Suppressor macrophage treated with lipopolysaccharide for 4 hours (primary cell): ENCODE measurements at regions not wholly inside any gene's neighbourhood (a gene's known extent, or its start where the extent isn't known, plus 50 kb on each side); places are given as distances from the start of the nearest gene placed in this dataset.

ENCODE experiments used
- DNase-seq: peaks from one replicate; pipeline ENCODE4 v3.0.0-alpha.2; 2020

DNA sequence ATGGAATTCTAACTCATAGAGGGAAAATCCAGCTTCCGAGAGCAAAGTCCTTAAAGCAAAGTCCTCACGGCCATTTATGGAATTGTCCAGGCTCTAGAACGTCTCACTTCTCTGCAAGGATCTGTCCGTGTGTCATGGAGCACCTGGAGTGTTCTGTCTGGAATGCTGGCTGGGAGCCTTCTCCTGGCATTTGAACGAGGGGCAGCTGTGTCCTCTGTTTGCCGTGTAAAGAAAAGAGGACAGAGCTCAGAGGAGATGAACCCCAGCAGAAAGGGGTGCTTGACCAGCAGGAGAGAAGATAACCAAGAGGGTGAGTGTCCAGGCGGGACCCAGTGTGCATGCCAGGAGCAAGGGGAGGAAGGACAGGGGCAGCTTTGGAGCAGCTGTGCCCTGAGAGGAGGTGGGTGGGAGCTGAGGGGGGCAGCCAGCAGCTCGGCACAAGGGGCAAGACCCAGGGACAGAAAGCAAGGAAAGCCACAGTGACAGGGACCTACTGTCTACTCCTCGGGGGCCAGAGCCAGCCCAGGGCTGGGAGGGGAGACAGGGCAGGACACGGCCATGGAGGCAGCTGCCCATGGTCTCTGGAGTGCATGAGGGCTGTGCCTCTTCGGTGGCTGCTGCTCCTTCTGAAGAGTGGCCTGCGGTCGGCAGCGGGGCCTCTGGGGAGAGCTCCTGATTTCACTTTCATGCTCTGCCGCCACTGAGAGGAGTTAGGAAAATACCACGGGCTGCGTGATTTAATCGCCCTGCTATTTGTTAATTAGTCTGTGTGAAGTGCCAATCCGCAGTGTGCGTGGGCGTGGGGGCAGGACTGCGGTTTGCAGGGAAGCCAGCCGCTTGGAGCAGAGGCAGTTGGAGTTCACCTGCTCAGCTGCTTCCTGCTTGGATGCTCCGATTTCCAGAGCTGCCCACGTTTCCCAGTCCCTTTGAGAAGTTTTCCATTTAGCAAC lies 149.3 kb upstream of the SHH start:
- no peak for DNase-seq

DNA sequence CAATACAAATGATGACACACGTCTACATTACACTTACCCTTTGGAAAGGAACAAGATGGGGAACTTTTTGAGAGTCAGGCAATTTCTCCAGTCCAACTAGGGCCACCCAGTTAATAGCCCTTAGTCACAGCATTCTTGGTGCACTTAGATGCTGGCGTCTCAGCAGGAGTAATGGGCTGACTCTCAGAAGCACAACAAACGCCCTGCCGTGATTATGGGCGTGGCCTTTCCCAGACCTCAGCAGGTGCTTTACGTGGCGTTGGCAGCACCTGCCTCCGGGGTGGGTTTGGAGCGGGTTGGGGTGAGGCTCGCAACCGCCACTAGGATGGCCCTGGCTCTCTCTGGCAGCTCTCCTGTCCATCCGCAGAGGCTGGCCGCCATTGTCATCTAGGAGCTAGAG lies 147.6 kb upstream of the SHH start:
- DNase-seq = no peak

DNA sequence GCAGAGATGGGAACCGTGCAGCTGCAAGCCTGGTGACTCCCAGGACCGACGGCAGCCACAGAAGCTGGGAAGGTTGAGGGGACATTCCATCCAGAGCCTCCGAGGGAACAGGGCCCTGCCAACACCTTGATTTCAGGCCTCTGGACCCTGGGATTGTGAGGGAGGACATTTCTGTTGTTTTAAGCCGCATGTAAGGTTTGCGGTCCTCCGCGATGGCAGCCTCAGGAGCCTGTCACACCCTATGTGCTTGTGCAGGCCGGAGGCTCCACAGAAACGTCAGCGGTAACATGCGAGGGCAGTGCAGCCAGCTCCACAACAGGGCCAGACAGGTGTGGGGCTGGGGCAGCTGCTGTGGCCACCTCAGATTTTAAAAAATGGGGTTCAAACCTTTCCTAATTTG lies 144.7 kb upstream of the SHH start:
- DNase-seq = no peak

DNA sequence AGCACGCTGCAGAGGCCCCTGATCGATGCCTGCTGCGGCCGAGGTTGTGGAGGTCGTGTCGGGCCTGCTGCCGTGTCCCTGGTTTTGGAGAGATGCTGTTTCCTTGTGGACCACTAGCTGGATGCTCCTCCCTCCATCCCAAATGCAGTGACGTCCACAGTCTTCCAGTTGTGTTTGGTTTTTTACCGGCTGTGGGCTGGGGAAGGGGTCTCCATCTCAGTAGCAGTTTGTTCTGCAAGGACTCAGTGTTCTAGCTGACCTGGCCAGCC lies 143.0 kb upstream of the SHH start:
- DNase-seq = no peak

DNA sequence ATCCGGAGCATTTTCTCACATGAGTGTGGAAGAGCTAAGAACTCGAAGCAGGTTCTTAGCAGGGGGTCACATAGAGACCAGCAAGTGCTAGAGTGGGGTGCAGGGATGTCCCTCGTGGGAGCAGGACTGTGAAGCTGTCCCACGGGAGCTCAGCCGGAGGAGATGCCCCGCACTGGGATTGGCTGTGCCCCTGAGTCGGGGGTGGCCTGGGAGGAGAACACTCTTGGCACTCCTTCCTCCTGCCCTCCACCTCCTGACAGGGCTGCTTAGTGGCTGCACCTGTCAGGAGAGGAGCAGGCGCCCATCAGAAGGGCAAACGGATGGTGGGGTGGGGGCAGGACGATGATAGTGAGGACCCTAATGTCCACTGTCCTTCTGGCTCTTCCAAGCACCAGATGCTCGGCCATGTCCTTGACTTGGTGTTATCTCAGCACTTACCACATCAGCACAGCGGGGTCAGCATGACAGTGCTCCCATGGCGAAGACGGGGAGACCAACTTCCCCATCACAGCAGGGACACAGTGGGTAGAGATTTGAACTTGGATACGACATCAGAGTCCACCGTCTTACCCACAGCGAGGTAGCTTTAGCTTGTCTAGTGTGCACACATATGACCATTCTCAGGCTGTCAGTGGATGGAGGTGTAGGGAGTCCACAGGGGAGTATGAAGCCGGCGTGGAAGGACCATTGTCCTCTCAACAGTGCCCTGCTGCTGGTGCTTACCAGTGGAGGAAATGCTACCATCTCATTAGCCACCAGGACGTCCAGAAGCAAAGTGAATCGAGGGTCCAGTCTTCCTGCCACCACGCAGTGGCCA lies 142.5 kb upstream of the SHH start:
- DNase-seq = no peak

DNA sequence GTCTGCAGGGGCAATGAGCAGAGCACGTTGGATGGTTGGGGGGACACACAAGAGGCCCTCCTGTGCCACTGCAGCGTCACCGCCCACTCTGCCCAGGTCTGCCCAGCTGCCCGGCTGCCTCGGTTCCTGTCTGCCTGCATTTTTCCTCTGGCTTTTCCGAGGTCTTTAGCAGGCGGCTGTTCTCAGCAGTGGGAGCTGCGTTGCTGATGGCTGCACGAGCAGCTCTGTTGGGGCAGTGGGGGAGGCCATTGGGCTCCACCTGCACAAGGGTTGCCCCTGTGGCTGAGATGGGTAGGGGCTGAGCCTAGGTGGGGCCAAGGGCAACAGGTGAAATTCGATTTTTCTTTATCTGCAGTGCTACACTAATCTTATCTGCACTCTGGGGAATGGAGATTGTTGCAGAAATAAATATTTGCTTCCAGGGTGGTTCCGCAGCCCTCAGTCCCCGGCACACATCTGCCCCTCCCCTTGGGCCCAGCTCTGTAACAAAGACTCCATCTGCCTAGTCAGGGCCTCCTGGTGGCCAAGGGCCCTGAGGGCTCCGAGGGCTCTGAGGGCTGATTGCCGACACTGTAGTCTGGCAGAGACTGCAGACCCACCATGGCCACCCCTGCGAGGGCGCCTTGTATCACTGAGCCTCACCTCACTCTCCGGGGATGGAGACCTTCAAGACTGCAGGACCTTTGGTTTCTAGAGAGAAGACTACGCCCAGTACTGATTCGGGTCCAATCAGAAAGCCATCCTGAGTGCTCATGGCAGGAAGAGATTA lies 141.7 kb upstream of the SHH start:
- no peak for DNase-seq

DNA sequence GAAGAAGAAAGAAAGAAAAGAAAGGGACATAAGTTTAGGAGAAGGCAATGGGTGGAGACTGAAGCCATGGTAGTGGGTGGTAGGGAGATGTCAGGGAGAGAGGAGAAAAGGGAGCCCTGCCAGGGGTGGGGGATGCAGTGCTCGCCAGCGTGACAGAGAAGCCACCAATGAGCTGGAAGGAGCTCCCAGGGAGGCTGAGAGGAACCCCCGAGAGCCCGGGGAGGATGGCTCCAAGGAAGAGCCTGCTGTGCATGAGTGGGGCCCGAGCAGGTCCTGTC lies 141.2 kb upstream of the SHH start:
- no peak for DNase-seq

DNA sequence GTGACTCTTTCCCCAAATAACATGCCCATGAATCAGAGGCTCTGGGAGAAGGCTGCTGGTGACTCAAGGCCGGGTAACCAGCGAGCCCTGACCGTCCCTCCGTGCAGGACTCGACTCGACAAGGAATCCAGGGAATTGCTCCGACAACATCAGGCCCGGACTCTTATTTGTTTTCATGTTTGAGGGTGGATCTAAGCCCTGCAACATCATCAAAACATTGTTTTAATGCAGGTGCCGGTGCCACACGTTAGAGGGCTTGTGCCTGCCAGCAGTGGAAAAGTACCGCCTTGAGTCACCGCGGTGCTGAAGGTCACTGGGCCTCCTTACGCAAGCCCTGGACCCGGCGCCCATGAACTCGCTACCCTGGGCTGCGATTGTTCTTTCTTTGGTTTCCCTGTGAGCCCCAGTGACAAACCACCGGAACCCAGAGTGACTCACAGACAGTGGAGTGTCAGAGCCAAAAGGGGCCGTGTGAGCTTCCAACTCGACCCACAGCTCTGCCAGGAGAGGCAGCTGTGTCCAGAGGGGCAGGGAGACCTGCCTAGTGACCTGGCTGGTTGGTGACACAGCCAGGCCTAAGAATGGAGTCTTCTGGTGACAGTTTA lies 139.4 kb upstream of the SHH start:
- no peak for DNase-seq

DNA sequence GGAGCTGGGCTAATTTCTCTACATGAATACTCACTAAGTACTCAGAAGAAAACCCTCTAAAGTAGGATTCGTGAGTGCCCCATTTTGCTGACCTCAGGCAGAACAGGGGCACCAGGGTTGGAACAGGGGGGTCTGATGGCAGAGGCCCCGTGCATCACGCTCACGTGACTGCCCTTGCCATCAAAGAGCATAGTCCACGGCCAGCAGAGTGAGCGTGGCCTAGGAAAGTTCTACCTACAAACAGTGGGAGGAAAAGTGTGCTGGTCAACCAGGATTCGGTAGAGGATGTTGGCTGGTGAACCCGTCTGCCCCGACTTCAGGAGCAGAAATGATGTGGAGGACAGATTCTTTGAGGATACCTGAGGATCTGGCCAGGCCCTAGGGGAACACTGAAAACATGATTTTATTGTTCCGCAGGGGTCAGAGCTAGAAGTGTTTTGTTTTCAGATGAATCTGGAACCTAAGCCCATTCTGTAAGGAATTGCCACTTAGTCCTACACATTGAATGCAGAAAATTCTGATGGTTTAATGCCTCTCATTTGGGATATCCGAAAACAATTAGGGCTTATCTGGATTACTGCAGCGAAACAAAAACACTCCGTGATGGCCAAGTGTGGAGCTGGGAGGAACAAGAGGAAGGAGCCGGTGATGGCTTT lies 138.8 kb upstream of the SHH start:
- no peak for DNase-seq

DNA sequence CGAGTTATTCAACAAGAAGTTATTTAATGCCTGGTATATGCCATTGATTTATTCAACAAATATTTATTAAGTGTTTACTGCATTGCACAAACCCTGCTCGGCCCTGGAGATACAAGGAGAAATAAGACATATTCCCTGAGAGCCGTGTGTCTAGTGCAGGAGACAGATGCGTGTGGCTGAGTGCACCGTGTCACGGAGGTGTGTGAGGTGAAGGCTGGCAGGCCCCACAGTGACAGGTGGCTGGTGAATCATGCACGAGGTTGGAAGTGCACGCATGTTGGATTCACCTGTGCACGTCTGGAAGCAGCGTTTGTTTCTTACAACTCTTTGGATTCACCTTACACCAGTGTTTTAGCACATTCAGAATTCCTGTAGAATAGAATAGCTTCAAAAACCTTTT lies 136.6 kb upstream of the SHH start:
- no peak for DNase-seq

DNA sequence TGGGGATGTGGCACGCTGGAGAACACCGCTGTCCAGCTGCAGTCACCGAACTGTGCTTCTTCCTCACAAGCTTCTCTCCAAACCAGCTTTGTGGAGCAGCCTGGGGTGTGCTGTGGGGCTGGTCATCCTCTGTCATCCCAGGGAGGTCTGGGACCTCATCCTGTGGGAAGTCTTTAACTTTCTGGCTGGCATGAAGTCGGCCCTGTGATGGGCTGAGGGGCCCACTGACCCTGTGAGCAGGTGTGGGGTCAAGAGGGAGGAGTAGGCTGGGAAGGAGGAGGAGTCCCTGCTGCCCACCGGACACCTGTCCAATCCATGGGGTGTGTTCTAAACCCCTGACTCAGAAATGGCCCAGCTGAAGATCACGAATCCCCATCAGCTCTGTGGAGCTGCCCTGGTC lies 136.2 kb upstream of the SHH start:
- DNase-seq = no peak

DNA sequence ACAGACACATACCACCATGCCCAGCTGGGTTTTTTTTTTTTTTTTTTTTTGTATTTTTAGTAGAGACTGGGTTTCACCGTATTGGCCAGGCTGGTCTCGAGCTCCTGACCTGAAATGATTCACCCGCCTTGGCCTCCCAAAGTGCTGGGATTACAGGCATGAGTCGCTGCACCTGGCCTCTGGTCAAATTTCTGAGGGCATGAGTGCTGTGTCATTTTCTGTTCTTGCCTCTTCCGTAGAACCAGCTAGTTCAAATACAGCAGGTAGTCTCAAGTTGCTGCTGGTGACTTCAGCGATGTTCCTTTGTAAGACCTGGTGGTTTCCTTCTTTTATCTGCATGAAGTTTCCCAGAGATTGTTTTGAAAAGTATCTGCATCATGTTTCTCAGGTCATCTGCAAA lies 134.8 kb upstream of the SHH start:
- no peak for DNase-seq

DNA sequence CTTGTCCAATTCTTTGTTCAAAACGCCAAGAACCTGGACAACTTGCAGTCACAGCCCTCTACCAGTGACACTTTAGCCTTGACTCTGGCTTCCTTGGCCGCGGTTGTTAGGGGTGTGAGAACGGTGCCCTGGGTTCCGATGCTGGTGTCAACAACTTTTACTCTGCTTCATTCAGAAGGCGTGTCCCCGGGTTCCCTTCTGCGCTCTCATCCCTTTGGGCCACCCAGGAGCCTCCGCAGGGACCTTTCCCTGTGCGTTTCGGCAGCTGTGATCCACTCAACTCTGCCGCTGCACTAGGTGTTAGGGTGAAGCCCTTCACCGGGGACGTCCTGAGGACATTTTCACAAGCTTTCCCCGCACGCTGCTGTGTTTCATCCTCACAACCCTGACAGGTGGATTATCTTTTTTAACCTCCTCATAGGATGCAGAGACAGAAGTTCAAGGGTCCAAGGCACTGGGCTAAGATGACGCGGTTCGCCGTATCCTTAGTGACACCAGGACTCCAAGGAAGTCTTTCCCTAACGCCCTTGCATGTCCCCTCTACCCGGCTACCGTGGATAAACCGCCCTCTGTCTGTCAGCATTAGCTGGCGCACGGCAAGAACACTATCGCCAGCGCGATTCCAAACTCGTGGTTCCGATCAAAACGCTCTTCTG lies 133.5 kb upstream of the SHH start:
- no peak for DNase-seq

DNA sequence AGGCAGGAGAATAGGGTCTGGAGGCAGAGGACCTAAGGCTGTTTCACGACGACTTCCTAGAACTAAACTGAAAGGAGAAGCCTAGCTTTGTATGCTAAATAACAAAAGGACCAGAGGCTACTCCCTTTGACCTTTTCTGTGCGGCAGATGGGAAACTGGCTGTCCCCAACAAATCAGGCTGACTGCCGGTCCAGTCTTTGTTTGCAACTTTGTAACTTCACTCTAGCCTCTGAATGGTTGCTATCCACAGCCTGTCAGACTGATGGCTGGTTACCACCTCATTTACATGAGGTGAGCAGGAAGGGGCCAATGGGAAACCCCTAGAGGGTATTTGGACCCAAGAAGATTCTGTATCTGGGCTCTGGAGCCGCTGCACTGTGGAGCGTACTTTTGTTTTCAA lies 132.6 kb upstream of the SHH start:
- DNase-seq = no peak

DNA sequence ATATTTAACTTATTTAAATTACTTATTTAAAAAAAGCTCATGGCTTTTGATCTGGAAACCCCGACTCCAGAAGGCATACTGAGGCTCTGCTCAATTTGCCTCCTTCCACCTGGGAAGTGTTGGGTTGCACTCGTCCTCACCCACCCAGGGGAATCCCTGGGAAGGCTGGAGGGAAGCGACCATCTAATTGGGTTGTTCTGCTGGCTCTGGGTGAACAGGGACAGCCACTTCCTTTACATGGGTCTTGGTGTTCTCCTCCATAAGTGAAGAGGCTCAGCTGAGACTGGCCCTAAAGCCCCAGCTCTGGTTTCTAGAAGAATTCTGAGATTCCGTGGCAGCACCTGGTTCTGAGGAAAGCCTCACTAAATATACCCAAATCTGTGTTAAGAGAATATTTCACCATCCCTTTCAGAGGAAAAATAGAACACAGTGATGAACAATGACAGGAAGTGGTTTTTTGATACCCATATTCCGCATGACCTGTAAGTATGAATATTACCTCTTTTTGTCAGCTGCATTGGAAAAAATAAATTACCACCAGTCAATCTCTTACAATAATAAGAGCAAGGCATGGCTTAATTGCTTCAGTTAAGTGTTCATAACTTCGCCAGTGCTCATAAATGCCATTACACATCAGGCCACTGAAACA lies 131.1 kb upstream of the SHH start:
- DNase-seq = no peak

DNA sequence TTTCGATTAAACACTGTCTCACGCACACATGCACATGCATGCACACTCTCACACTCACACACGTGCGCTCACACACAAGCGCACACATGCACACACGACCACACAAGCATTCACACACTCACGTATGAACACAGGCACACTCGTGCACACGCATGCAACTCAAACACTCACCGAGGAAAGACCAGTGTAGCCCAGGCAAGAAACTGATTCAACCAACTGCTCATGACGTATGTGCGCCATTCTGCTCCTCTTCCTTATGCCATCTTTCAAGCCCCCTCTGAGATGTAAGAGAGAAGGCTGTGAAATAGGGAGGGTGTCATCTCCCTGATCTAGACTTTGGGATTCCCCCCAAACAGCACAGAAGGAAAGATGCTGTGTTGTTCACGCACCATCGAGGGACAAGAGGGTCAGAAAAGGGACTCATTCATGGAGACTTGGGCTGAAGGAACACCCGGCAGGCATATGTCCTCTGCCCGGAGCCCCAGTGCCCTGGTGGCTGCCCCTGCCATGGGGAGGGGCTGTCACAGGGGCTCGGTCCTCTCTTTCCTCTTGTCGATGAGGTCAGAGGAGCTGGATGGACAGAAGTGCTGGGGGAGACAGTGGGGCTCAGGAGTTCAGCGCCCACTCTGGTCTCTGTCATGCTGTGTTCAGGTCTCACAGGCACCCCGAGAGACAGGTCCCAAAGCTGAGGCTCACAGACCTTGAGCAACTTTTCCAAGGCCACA lies 130.1 kb upstream of the SHH start:
- no peak for DNase-seq

DNA sequence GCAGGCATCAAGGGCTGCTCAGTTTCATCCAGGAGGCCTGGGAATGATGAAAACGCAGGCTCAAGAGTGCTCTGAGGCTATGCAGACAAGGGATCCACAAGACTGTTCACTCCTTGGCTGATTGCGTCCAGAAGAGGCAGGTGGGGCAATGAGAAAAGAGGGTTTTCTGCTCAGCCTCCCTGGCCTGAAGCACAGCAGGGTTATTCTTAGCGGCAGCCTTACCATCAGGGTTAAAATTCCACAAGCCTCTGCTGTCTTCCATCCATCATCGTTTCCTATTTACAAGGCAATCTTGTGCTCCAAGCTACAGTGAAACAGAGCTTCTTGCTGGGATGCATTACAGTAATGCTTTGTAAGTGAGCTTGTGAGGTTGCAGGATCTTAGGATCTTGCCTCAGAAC lies 129.4 kb upstream of the SHH start:
- DNase-seq = no peak

DNA sequence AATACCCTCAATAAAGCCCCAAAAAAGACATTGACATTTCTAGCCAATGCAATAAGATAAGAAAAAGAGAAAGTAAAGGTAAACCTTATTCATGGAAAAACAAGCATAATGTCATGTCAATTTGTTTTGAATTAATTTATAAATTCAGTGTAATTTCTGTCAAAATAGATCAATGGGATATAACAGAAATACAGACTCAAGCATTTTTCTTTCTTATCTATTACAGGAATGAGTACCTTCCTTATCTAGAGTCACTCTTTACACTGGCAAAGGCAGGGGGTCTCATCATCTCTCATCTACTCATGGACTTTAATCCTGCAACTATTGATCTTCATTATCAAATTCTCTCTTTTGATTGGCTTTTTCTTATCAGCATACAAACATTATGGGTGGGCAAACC lies 127.1 kb upstream of the SHH start:
- DNase-seq = no peak

DNA sequence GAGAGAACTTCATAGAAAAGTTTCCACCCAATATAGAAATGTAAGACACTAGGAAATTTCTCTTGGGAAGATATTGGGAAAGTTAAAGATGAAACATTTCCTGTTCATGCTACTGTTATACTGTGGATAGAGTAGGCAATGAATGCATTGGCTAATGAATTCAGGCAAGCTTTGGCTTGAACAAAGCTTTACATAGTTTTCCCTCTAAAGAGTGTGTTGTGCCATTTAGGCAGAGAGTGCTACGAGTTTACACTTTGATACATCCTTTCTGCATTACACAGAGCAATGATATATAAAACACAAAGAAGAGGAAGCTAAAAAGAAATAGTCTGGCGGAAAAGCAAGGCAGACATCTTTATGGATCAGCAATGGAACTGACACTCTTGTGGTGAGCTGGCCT lies 125.9 kb upstream of the SHH start:
- DNase-seq = no peak

DNA sequence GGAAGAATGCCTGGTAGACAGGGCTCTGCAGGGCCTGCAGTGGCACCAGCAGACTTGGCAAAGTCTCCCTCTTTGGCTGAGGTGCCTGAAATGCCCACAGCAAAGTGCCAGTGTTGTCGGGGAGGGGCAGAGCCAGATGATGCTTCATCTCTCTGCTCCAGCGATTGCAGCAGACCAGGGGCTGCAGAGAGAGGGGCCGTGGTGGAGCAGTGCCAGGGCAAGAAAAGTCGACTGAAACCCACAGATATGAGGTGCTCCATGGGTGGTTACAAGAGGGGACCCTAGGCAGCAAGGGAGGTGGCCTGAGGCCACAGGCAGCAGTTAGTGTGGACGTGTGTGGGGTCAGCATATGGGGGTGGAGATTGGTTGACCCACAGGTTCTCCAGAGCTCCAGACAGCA lies 123.5 kb upstream of the SHH start:
- no peak for DNase-seq

DNA sequence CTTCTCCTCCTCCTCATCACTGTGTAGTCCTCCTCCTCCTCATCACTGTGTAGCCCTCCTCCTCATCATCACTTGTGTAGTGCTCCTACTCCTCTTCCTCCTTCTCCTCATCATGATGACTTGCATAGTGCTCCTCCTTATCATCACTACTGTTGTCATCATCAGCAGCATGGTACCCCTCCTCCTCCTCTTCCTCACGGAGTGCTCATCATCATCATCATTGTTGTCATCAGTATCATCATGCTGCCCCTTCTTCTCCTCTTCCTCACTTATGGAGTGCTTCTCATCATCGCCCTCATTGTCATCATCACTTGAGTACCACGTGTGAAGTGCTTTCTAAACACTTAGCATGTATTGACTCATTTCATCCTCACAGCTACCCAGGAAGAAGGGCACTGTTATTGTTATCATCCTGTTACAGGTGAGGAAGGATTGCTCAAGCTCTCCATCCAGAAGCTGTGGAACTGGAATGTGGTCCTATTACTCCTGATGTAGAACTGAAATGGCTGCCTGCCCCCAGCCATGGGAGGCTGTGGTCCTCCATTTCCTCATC lies 122.8 kb upstream of the SHH start:
- DNase-seq = no peak
